ENCODE measurements at regions not wholly inside any gene's neighbourhood (a gene's known extent, or its start where the extent isn't known, plus 50 kb on each side); places are given as distances from the start of the nearest gene placed in this dataset.

- no peak for DNase-seq (ENCODE audit: low read depth in 3 of 3)
Observed at GRCh38 chr1:199691540-199691939, 336.0 kb upstream of the NR5A2 start.

- DNase-seq (ENCODE audit: low read depth in 3 of 3) = no peak
Observed at GRCh38 chr1:199693724-199694123, 333.8 kb upstream of the NR5A2 start.

- DNase-seq (ENCODE audit: low read depth in 3 of 3) = no peak
Observed at GRCh38 chr1:199696225-199696624, 331.3 kb upstream of the NR5A2 start.

GRCh38 chr1:199698222-199698621 is 329.3 kb upstream of the NR5A2 start:
- no peak for DNase-seq (ENCODE audit: low read depth in 3 of 3)

- no peak for DNase-seq (ENCODE audit: low read depth in 3 of 3)
Observed at GRCh38 chr1:199700551-199700950, 327.0 kb upstream of the NR5A2 start.

- no peak for DNase-seq (ENCODE audit: low read depth in 3 of 3)
Observed at GRCh38 chr1:199701726-199702125, 325.8 kb upstream of the NR5A2 start.

- DNase-seq (ENCODE audit: low read depth in 3 of 3) = no peak
Observed at GRCh38 chr1:199704231-199704630, 323.3 kb upstream of the NR5A2 start.

GRCh38 chr1:199705825-199706224 is 321.7 kb upstream of the NR5A2 start:
- DNase-seq (ENCODE audit: low read depth in 3 of 3) = no peak

GRCh38 chr1:199706826-199707606 is 320.5 kb upstream of the NR5A2 start:
- DNase-seq (ENCODE audit: low read depth in 3 of 3) = no peak

GRCh38 chr1:199710974-199711373 is 316.5 kb upstream of the NR5A2 start:
- no peak for DNase-seq (ENCODE audit: low read depth in 3 of 3)

GRCh38 chr1:199716729-199717128 is 310.8 kb upstream of the NR5A2 start:
- no peak for DNase-seq (ENCODE audit: low read depth in 3 of 3)

- no peak for DNase-seq (ENCODE audit: low read depth in 3 of 3)
Observed at GRCh38 chr1:199719156-199719842, 308.2 kb upstream of the NR5A2 start.

- DNase-seq (ENCODE audit: low read depth in 3 of 3) = no peak
Observed at GRCh38 chr1:199720496-199720895, 307.0 kb upstream of the NR5A2 start.

- no peak for DNase-seq (ENCODE audit: low read depth in 3 of 3)
Observed at GRCh38 chr1:199721001-199721400, 306.5 kb upstream of the NR5A2 start.

GRCh38 chr1:199723250-199723956 is 304.1 kb upstream of the NR5A2 start:
- no peak for DNase-seq (ENCODE audit: low read depth in 3 of 3)

- no peak for DNase-seq (ENCODE audit: low read depth in 3 of 3)
Observed at GRCh38 chr1:199724049-199724448, 303.5 kb upstream of the NR5A2 start.

GRCh38 chr1:199725002-199725565 is 302.4 kb upstream of the NR5A2 start:
- no peak for DNase-seq (ENCODE audit: low read depth in 3 of 3)

- no peak for DNase-seq (ENCODE audit: low read depth in 3 of 3)
Observed at GRCh38 chr1:199727682-199728081, 299.8 kb upstream of the NR5A2 start.

GRCh38 chr1:199728345-199728744 is 299.2 kb upstream of the NR5A2 start:
- DNase-seq (ENCODE audit: low read depth in 3 of 3) = no peak

GRCh38 chr1:199733125-199733524 is 294.4 kb upstream of the NR5A2 start:
- no peak for DNase-seq (ENCODE audit: low read depth in 3 of 3)

GRCh38 chr1:199734186-199734585 is 293.3 kb upstream of the NR5A2 start:
- DNase-seq (ENCODE audit: low read depth in 3 of 3) = no peak

GRCh38 chr1:199735660-199736059 is 291.9 kb upstream of the NR5A2 start:
- DNase-seq (ENCODE audit: low read depth in 3 of 3) = no peak
